ENCODE measurements at regions not wholly inside any gene's neighbourhood (a gene's known extent, or its start where the extent isn't known, plus 50 kb on each side); places are given as distances from the start of the nearest gene placed in this dataset.

DNA sequence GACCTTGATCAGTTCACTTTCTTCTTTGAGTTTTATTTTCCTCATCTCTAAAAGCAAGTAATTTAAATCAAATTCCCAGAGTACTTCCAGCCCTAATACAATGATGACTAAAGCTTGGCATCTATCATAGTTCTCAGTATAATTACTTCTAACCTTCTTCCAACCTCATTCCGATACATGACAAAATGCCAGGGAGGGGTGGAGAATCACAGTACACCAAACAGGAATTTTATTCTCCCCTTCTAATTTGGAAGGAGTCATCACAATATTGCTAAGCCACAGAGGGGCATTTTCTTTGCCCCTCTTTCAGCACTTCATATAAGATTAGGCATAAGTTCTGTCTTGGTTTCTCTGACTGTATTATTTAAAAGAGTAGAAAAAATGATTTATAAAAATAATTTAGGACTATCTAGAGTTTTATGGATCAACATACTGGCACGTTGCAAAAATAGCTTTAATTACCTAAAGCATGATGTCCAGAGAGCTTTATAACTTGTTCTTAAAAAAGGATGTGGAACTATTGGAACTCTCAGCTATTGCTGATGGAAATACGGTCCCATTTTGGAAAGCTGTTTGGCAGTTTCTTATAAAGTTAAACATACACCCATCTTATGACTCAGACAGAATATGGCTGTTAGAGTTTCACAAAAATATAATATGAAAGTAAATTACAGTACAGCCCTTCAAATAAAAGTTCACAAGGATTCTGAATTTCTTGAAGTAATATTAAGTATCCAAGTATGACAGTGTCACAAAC lies 86.9 kb upstream of the UBE2E2 start:
- Mint-ChIP-seq H3K4me1 (ENCODE audit: insufficient read depth, unreplicated experiment) (peaks cover 27% of the 10 kb centered on the region), H3K36me3 (ENCODE audit: insufficient read depth, unreplicated experiment) (no peaks in the 10 kb centered on the region), H3K9me3 (ENCODE audit: unreplicated experiment) (no peaks in the 10 kb centered on the region), H3K27me3 (ENCODE audit: insufficient read depth, unreplicated experiment) (peaks cover 24% of the 10 kb centered on the region), H3K4me3 (ENCODE audit: unreplicated experiment) (no peak overlapping the region), H3K27ac (ENCODE audit: low read depth, unreplicated experiment) (no peak overlapping the region)
- ChIA-PET POLR2A (no interaction called here), CTCF (interaction anchor here (0.6 kb wide), 1 partner anchor 51 kb away, joined by 3 read pairs; no protein-coding TSS in a partner anchor)
- TF ChIP-seq, protein P1, sequence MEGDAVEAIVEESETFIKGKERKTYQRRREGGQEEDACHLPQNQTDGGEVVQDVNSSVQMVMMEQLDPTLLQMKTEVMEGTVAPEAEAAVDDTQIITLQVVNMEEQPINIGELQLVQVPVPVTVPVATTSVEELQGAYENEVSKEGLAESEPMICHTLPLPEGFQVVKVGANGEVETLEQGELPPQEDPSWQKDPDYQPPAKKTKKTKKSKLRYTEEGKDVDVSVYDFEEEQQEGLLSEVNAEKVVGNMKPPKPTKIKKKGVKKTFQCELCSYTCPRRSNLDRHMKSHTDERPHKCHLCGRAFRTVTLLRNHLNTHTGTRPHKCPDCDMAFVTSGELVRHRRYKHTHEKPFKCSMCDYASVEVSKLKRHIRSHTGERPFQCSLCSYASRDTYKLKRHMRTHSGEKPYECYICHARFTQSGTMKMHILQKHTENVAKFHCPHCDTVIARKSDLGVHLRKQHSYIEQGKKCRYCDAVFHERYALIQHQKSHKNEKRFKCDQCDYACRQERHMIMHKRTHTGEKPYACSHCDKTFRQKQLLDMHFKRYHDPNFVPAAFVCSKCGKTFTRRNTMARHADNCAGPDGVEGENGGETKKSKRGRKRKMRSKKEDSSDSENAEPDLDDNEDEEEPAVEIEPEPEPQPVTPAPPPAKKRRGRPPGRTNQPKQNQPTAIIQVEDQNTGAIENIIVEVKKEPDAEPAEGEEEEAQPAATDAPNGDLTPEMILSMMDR (IDR thresholded peaks at IDR 0.05; ENCODE audit: unreplicated experiment): no peak
- intact Hi-C loops (cut with micrococcal nuclease): no loop called here
- DNase-seq (ENCODE audit: unreplicated experiment): no peak
- no TSS peak for BruUV-seq (replicated peaks)

GRCh38 chr3:23117856-23118255 lies 85.3 kb upstream of the UBE2E2 start:
- intact Hi-C loops (cut with micrococcal nuclease): no loop called here
- BruUV-seq (replicated peaks): no TSS peak
- DNase-seq (ENCODE audit: unreplicated experiment): no peak

DNA sequence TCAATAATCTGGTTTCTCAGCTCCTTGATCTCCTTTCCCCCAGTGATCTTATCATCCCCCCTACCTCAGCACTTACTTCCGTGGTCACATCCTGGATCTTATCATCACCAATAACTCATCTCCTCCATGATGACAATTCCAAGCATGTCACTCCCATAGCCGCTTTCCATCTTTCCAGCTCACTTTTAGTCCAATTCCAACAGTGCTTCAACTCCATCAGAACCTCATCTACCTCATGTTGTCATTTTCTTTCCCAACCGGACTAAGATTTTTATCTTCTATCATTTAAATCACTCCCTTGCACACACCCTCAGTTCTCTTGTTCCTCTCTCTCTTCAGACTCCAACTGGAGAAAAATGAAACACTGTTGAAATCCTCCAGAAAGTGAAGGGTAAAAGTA lies 75.9 kb upstream of the UBE2E2 start:
- H3K4me3 Mint-ChIP-seq (ENCODE audit: unreplicated experiment): no peak overlapping the region
- ChIA-PET CTCF (interaction anchor here (0.7 kb wide), 1 partner anchor 44 kb away, joined by 3 read pairs; no protein-coding TSS in a partner anchor), POLR2A (no interaction called here)
- no peaks in the 10 kb centered on the region for H3K4me1 Mint-ChIP-seq (ENCODE audit: insufficient read depth, unreplicated experiment)
- peaks cover 18% of the 10 kb centered on the region for H3K27me3 Mint-ChIP-seq (ENCODE audit: insufficient read depth, unreplicated experiment)
- TF ChIP-seq, protein P1 (IDR thresholded peaks at IDR 0.05; ENCODE audit: unreplicated experiment): no peak
- no TSS peak for BruUV-seq (replicated peaks)
- H3K9me3 Mint-ChIP-seq (ENCODE audit: unreplicated experiment): no peaks in the 10 kb centered on the region
- intact Hi-C loops (cut with micrococcal nuclease): no loop called here
- no peak overlapping the region for H3K27ac Mint-ChIP-seq (ENCODE audit: low read depth, unreplicated experiment)
- H3K36me3 Mint-ChIP-seq (ENCODE audit: insufficient read depth, unreplicated experiment): peaks cover 6% of the 10 kb centered on the region
- no peak for DNase-seq (ENCODE audit: unreplicated experiment)

More at GRCh38 chr3:23117856-23118255, 85.3 kb upstream of the UBE2E2 start:
- TF ChIP-seq, protein P1 (IDR thresholded peaks at IDR 0.05; ENCODE audit: unreplicated experiment): no peak
- H3K27ac Mint-ChIP-seq (ENCODE audit: low read depth, unreplicated experiment): no peak overlapping the region
- CTCF ChIA-PET: no interaction called here
- no peak overlapping the region for H3K4me3 Mint-ChIP-seq (ENCODE audit: unreplicated experiment)
- H3K4me1 Mint-ChIP-seq (ENCODE audit: insufficient read depth, unreplicated experiment): peaks cover 24% of the 10 kb centered on the region
- POLR2A ChIA-PET: interaction anchor here (0.6 to 0.7 kb wide), 2 partner anchors 25 to 677 kb away, joined by 3 read pairs; no protein-coding TSS in a partner anchor
- no peaks in the 10 kb centered on the region for H3K9me3 Mint-ChIP-seq (ENCODE audit: unreplicated experiment)
- H3K27me3 Mint-ChIP-seq (ENCODE audit: insufficient read depth, unreplicated experiment): peaks cover 24% of the 10 kb centered on the region
- H3K36me3 Mint-ChIP-seq (ENCODE audit: insufficient read depth, unreplicated experiment): no peaks in the 10 kb centered on the region

GRCh38 chr3:23128655-23129054 lies 74.5 kb upstream of the UBE2E2 start:
- CTCF ChIA-PET: interaction anchor here (0.8 kb wide), 1 partner anchor 13 kb away, joined by 3 read pairs; no protein-coding TSS in a partner anchor
- peaks cover 6% of the 10 kb centered on the region for H3K36me3 Mint-ChIP-seq (ENCODE audit: insufficient read depth, unreplicated experiment)
- H3K4me3 Mint-ChIP-seq (ENCODE audit: unreplicated experiment): no peak overlapping the region
- POLR2A ChIA-PET: no interaction called here
- H3K27me3 Mint-ChIP-seq (ENCODE audit: insufficient read depth, unreplicated experiment): peaks cover 18% of the 10 kb centered on the region
- no peaks in the 10 kb centered on the region for H3K4me1 Mint-ChIP-seq (ENCODE audit: insufficient read depth, unreplicated experiment)
- no peaks in the 10 kb centered on the region for H3K9me3 Mint-ChIP-seq (ENCODE audit: unreplicated experiment)
- no peak overlapping the region for H3K27ac Mint-ChIP-seq (ENCODE audit: low read depth, unreplicated experiment)
- no TSS peak for BruUV-seq (replicated peaks)
- TF ChIP-seq, protein P1 (IDR thresholded peaks at IDR 0.05; ENCODE audit: unreplicated experiment): no peak
- intact Hi-C loops (cut with micrococcal nuclease): no loop called here
- DNase-seq (ENCODE audit: unreplicated experiment): no peak

Data from MCF 10A (cell line).